ENCODE measurements at regions not wholly inside any gene's neighbourhood (a gene's known extent, or its start where the extent isn't known, plus 50 kb on each side); places are given as distances from the start of the nearest gene placed in this dataset.

DNA sequence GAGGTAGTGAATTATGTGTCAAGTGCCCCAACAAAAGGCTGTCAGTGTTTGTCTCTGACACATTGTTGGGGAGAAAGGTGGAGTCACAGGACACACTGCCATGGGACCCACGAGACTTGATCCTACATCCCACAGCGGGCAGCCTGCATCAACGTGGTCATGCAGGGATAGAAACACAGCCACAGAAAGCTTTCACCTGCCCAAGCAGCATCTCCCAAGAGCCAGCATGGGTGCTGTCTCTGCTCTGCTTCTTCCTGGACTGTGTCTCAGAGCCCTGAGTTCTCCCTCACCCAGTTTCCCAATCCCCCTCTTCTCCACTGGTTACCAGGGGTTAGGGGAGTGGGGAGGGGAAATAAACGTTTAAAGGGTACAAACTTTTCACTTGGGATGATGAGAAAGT, 97.2 kb downstream of the VPREB1 start:
- TF ChIP-seq, protein P1, sequence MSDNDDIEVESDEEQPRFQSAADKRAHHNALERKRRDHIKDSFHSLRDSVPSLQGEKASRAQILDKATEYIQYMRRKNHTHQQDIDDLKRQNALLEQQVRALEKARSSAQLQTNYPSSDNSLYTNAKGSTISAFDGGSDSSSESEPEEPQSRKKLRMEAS (IDR thresholded peaks at IDR 0.05) = no peak
- TF ChIP-seq RAD21 (conservative IDR thresholded peaks at IDR 0.05 in 1 of 2, IDR thresholded peaks at IDR 0.05 in 1 of 2) = no peak
- TF ChIP-seq, protein P2, sequence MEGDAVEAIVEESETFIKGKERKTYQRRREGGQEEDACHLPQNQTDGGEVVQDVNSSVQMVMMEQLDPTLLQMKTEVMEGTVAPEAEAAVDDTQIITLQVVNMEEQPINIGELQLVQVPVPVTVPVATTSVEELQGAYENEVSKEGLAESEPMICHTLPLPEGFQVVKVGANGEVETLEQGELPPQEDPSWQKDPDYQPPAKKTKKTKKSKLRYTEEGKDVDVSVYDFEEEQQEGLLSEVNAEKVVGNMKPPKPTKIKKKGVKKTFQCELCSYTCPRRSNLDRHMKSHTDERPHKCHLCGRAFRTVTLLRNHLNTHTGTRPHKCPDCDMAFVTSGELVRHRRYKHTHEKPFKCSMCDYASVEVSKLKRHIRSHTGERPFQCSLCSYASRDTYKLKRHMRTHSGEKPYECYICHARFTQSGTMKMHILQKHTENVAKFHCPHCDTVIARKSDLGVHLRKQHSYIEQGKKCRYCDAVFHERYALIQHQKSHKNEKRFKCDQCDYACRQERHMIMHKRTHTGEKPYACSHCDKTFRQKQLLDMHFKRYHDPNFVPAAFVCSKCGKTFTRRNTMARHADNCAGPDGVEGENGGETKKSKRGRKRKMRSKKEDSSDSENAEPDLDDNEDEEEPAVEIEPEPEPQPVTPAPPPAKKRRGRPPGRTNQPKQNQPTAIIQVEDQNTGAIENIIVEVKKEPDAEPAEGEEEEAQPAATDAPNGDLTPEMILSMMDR (IDR thresholded peaks at IDR 0.05) = no peak
- no peak for TF ChIP-seq HDAC2 (IDR thresholded peaks at IDR 0.05)
- TF ChIP-seq POLR2A (IDR thresholded peaks at IDR 0.05; ENCODE audit: low read length) = no peak

All from A549 (cell line).